Keratinocyte (primary cell): ENCODE measurements at regions not wholly inside any gene's neighbourhood (a gene's known extent, or its start where the extent isn't known, plus 50 kb on each side); places are given as distances from the start of the nearest gene placed in this dataset.
A peak's percentile ranks its signal among the peaks of the same experiment; 100 is the strongest.

Experiments used
- DNase-seq: peaks from one replicate; pipeline ENCODE4 v3.0.0-alpha.2; 2011; ENCODE audit warnings: low read depth, missing footprints, low spot score
- FAIRE-seq: peaks from 2 replicates; lab custom pipeline; 2011; peaks lifted over from hg19 to GRCh38; lab: Jason Lieb, UNC
- H2AFZ ChIP-seq: 2 replicates; pipeline ENCODE4 v1.6.0; 2012; ENCODE audit warnings: low read length, control low read depth, inconsistent platforms; ENCODE audit not compliant: control insufficient read depth
- H3K27ac ChIP-seq: 2 replicates; pipeline ENCODE4 v1.5.1; 2011; ENCODE audit warnings: low read length; ENCODE audit not compliant: control insufficient read depth, insufficient read depth
- H3K27me3 ChIP-seq: 3 replicates; pipeline ENCODE4 v1.6.0; 2011; ENCODE audit warnings: low read length; ENCODE audit not compliant: control insufficient read depth, insufficient read depth; ENCODE audit errors: extremely low read depth
- H3K36me3 ChIP-seq, 2 experiments: 2 replicates in 1 of 2; 3 replicates in 1 of 2; pipeline ENCODE4 v1.5.1; 2011; ENCODE audit warnings: low read length in 2 of 2, mild to moderate bottlenecking in 1 of 2; ENCODE audit not compliant: control insufficient read depth in 2 of 2, insufficient read depth in 2 of 2; ENCODE audit errors: extremely low read depth in 1 of 2
- H3K4me1 ChIP-seq: 3 replicates; pipeline ENCODE4 v1.5.1; 2011; ENCODE audit warnings: low read length; ENCODE audit not compliant: control insufficient read depth, insufficient read depth; ENCODE audit errors: extremely low read depth
- H3K4me2 ChIP-seq: 3 replicates; pipeline ENCODE4 v1.6.0; 2011; ENCODE audit warnings: low read depth, low read length; ENCODE audit not compliant: control insufficient read depth, insufficient read depth; ENCODE audit errors: extremely low read depth
- H3K4me3 ChIP-seq, 3 experiments: fragments of 200-600 bp in 1 of 3; sonication (generic) in 1 of 3; 2 replicates in 2 of 3; 3 replicates in 1 of 3; pipeline ENCODE4 v1.5.1; 2011 to 2016; ENCODE audit warnings: low read length in 3 of 3, mild to moderate bottlenecking in 3 of 3, control low read depth in 2 of 3, inconsistent platforms in 1 of 3, low read depth in 1 of 3, mixed read lengths in 1 of 3, mixed run types in 1 of 3, moderate library complexity in 1 of 3; ENCODE audit not compliant: control insufficient read depth in 2 of 3, insufficient read depth in 2 of 3; ENCODE audit errors: extremely low read depth in 1 of 3
- H3K79me2 ChIP-seq: 2 replicates; pipeline ENCODE4 v1.6.0; 2012; ENCODE audit warnings: low read length; ENCODE audit not compliant: control insufficient read depth, insufficient read depth
- H3K9ac ChIP-seq: 3 replicates; pipeline ENCODE4 v1.6.0; 2011; ENCODE audit warnings: low read length; ENCODE audit not compliant: control insufficient read depth, insufficient read depth; ENCODE audit errors: extremely low read depth
- H3K9me1 ChIP-seq: 3 replicates; pipeline ENCODE4 v1.6.0; 2011; ENCODE audit warnings: low read length; ENCODE audit not compliant: control insufficient read depth, insufficient read depth; ENCODE audit errors: extremely low read depth
- H3K9me3 ChIP-seq: 2 replicates; pipeline ENCODE4 v1.5.1; 2012; ENCODE audit warnings: low read depth, low read length; ENCODE audit not compliant: control insufficient read depth
- H4K20me1 ChIP-seq: 3 replicates; pipeline ENCODE4 v1.6.0; 2011; ENCODE audit warnings: low read length; ENCODE audit not compliant: control insufficient read depth, insufficient read depth; ENCODE audit errors: extremely low read depth
- CTCF ChIP-seq, 3 experiments: IDR thresholded peaks in 1 of 3; conservative IDR thresholded peaks in 1 of 3; optimal IDR thresholded peaks in 1 of 3; 2 replicates in 2 of 3; 3 replicates in 1 of 3; pipeline versions ENCODE3 to v1.5.1; 2011; ENCODE audit warnings: low read length in 3 of 3, mild to moderate bottlenecking in 3 of 3, moderate library complexity in 2 of 3, control low read depth in 1 of 3, inconsistent platforms in 1 of 3; ENCODE audit not compliant: insufficient read depth in 2 of 3; ENCODE audit errors: extremely low read depth in 1 of 3
- EZH2 ChIP-seq: IDR thresholded peaks from one replicate; pipeline ENCODE4 v1.6.1; 2012; ENCODE audit warnings: inconsistent platforms, mild to moderate bottlenecking, low read length, moderate library complexity
- dilution Hi-C: fragments of 300-500 bp; cut with MboI; formaldehyde crosslinking; loops from one replicate; pipeline ENCODE4 v1.7.0; 2020; ENCODE audit warnings: low sequenced_read_pairs; ENCODE audit not compliant: extremely low pct_ligation_motif_present

- no peak overlapping the region for H3K4me2 ChIP-seq
- FAIRE-seq (no peak), DNase-seq (no peak)
- H3K9me1 ChIP-seq = no peaks in the 10 kb centered on the region
- no peaks in the 10 kb centered on the region for H4K20me1 ChIP-seq
- H3K27ac ChIP-seq = no peak overlapping the region
- H3K4me3 ChIP-seq = no peak overlapping the region
- no peak overlapping the region for H2AFZ ChIP-seq
- no peaks in the 10 kb centered on the region for H3K79me2 ChIP-seq
- no peaks in the 10 kb centered on the region for H3K27me3 ChIP-seq
- dilution Hi-C loops = no loop called here
- no peak overlapping the region for H3K9ac ChIP-seq
- peaks cover 5% of the 10 kb centered on the region for H3K9me3 ChIP-seq
- no peaks in the 10 kb centered on the region for H3K4me1 ChIP-seq
- H3K36me3 ChIP-seq = no peaks in the 10 kb centered on the region
- TF ChIP-seq EZH2 (no peak), CTCF (optimal IDR thresholded peaks at IDR 0.05 in 1 of 3, IDR thresholded peaks at IDR 0.05 in 1 of 3, conservative IDR thresholded peaks at IDR 0.05 in 1 of 3; ENCODE audit: extremely low read depth in 1 of 3, insufficient read depth in 2 of 3, low read length in 3 of 3) (no peak)
Measured at GRCh38 chr5:125254267-125254666, 507.8 kb upstream of the ZNF608 start.

- Histone ChIP-seq H3K9me3 (peaks cover 5% of the 10 kb centered on the region), H3K27me3 (no peaks in the 10 kb centered on the region), H3K4me1 (no peaks in the 10 kb centered on the region), H3K9me1 (no peaks in the 10 kb centered on the region), H4K20me1 (no peaks in the 10 kb centered on the region), H3K4me3 (no peak overlapping the region), H3K79me2 (no peaks in the 10 kb centered on the region), H2AFZ (no peak overlapping the region), H3K4me2 (no peak overlapping the region), H3K36me3 (no peaks in the 10 kb centered on the region), H3K9ac (no peak overlapping the region), H3K27ac (no peak overlapping the region)
- TF ChIP-seq CTCF (optimal IDR thresholded peaks at IDR 0.05 in 1 of 3, IDR thresholded peaks at IDR 0.05 in 1 of 3, conservative IDR thresholded peaks at IDR 0.05 in 1 of 3; ENCODE audit: extremely low read depth in 1 of 3, insufficient read depth in 2 of 3, low read length in 3 of 3) = no peak
- FAIRE-seq (peak; percentile 13), DNase-seq (no peak)
- dilution Hi-C loops = no loop called here
Measured at GRCh38 chr5:125256296-125256695, 509.9 kb upstream of the ZNF608 start.
